HG03108 (cell line): ENCODE measurements at regions not wholly inside any gene's neighbourhood (a gene's known extent, or its start where the extent isn't known, plus 50 kb on each side); places are given as distances from the start of the nearest gene placed in this dataset.
"Not testable (repeated sequence)": the region's sequence is repeated elsewhere in the genome, so short reads cannot be mapped to it uniquely, and the experiment has no call there.

Source experiments
- ATAC-seq: cut with Tn5 transposase; IDR thresholded peaks from one replicate; pipeline ENCODE4 v1.9.1; 2021; ENCODE audit warnings: moderate library complexity; ENCODE audit not compliant: unreplicated experiment

- no peak for ATAC-seq
These were observed 73.9 kb downstream of the RMI1 start for GRCh38 chr9:84054341-84055010.

- ATAC-seq = no peak
These were observed 77.1 kb downstream of the RMI1 start for GRCh38 chr9:84057662-84058061.

GRCh38 chr9:84059936-84060335 lies 79.3 kb downstream of the RMI1 start:
- ATAC-seq = no peak

GRCh38 chr9:84061613-84062193 lies 81.1 kb downstream of the RMI1 start:
- no peak for ATAC-seq

- ATAC-seq = no peak
These were observed 81.9 kb downstream of the RMI1 start for GRCh38 chr9:84062538-84062937.

GRCh38 chr9:84067821-84068220 lies 87.2 kb downstream of the RMI1 start:
- no peak for ATAC-seq

GRCh38 chr9:84068872-84069271 lies 88.3 kb downstream of the RMI1 start:
- no peak for ATAC-seq

GRCh38 chr9:84070590-84070989 lies 90.0 kb downstream of the RMI1 start:
- no peak for ATAC-seq

GRCh38 chr9:84072621-84073180 lies 92.1 kb downstream of the RMI1 start:
- ATAC-seq = no peak

- no peak for ATAC-seq
These were observed 94.4 kb downstream of the RMI1 start for GRCh38 chr9:84075004-84075403.

GRCh38 chr9:84076384-84076783 lies 95.8 kb downstream of the RMI1 start:
- ATAC-seq = no peak

- ATAC-seq = not testable (repeated sequence)
These were observed 97.2 kb downstream of the RMI1 start for GRCh38 chr9:84077816-84078215.

GRCh38 chr9:84079994-84080393 lies 99.4 kb downstream of the RMI1 start:
- ATAC-seq = no peak

GRCh38 chr9:84101964-84102632 lies 121.5 kb downstream of the RMI1 start:
- no peak for ATAC-seq

- ATAC-seq = no peak
These were observed 123.2 kb downstream of the RMI1 start for GRCh38 chr9:84103651-84104377.

- no peak for ATAC-seq
These were observed 126.5 kb downstream of the RMI1 start for GRCh38 chr9:84107081-84107480.

- no peak for ATAC-seq
These were observed 127.4 kb downstream of the RMI1 start for GRCh38 chr9:84107995-84108394.

GRCh38 chr9:84111726-84112125 lies 131.1 kb downstream of the RMI1 start:
- ATAC-seq = no peak

- ATAC-seq = no peak
These were observed 141.5 kb downstream of the RMI1 start for GRCh38 chr9:84121991-84122523.

- no peak for ATAC-seq
These were observed 142.0 kb downstream of the RMI1 start for GRCh38 chr9:84122572-84122971.
